Bronchial epithelial cell (primary cell): ENCODE measurements at regions not wholly inside any gene's neighbourhood (a gene's known extent, or its start where the extent isn't known, plus 50 kb on each side); places are given as distances from the start of the nearest gene placed in this dataset.
A peak's percentile ranks its signal among the peaks of the same experiment; 100 is the strongest.
"Not testable (repeated sequence)": the region's sequence is repeated elsewhere in the genome, so short reads cannot be mapped to it uniquely, and the experiment has no call there.

ENCODE experiments used
- DNase-seq: peaks from one replicate; pipeline ENCODE4 v3.0.0-alpha.2; 2010; ENCODE audit warnings: low read depth
- FAIRE-seq: peaks from 2 replicates; lab custom pipeline; 2011; peaks lifted over from hg19 to GRCh38; lab: Jason Lieb, UNC
- H3K27me3 ChIP-seq: 2 replicates; pipeline ENCODE4 v1.5.1; 2011; ENCODE audit warnings: low read length; ENCODE audit not compliant: control insufficient read depth, insufficient read depth
- H3K36me3 ChIP-seq: 2 replicates; pipeline ENCODE4 v1.5.1; 2011; ENCODE audit warnings: low read length; ENCODE audit not compliant: control insufficient read depth, insufficient read depth
- H3K4me3 ChIP-seq: 2 replicates; pipeline ENCODE4 v1.5.1; 2011; ENCODE audit warnings: mild to moderate bottlenecking, low read depth, low read length, control low read depth
- CTCF ChIP-seq: IDR thresholded peaks from 2 replicates; pipeline ENCODE4 v1.5.1; 2011; ENCODE audit warnings: mild to moderate bottlenecking, moderate library complexity, low read length, control low read depth, inconsistent platforms; ENCODE audit not compliant: insufficient read depth, severe bottlenecking

GRCh38 chr10:8360814-8361509 lies 306.5 kb downstream of the GATA3 start:
- Histone ChIP-seq H3K4me3 (no peak overlapping the region), H3K36me3 (no peaks in the 10 kb centered on the region), H3K27me3 (no peaks in the 10 kb centered on the region)
- FAIRE-seq (no peak), DNase-seq (no peak)
- no peak for TF ChIP-seq CTCF

GRCh38 chr10:8361510-8361844 lies 307.0 kb downstream of the GATA3 start:
- FAIRE-seq (peak; percentile 60), DNase-seq (no peak)
- H3K27me3 ChIP-seq: no peaks in the 10 kb centered on the region

GRCh38 chr10:8365935-8366911 lies 311.7 kb downstream of the GATA3 start:
- DNase-seq (peak; percentile 59), FAIRE-seq (no peak)
- no peaks in the 10 kb centered on the region for H3K36me3 ChIP-seq
- H3K27me3 ChIP-seq: no peaks in the 10 kb centered on the region
- no peak for TF ChIP-seq CTCF
- H3K4me3 ChIP-seq: no peak overlapping the region

More at GRCh38 chr10:8361510-8361844, 307.0 kb downstream of the GATA3 start:
- no peak for TF ChIP-seq CTCF
- Histone ChIP-seq H3K36me3 (no peaks in the 10 kb centered on the region), H3K4me3 (no peak overlapping the region)

GRCh38 chr10:8367672-8368411 lies 313.4 kb downstream of the GATA3 start:
- not testable (repeated sequence) for H3K4me3 ChIP-seq, FAIRE-seq

GRCh38 chr10:8369666-8370065 lies 315.2 kb downstream of the GATA3 start:
- DNase-seq (peak; percentile 30), FAIRE-seq (no peak)
- no peak overlapping the region for H3K4me3 ChIP-seq
- no peak for TF ChIP-seq CTCF
- H3K36me3 ChIP-seq: no peaks in the 10 kb centered on the region
- H3K27me3 ChIP-seq: no peaks in the 10 kb centered on the region

More at GRCh38 chr10:8367672-8368411, 313.4 kb downstream of the GATA3 start:
- H3K36me3 ChIP-seq, H3K27me3 ChIP-seq, DNase-seq: not testable (repeated sequence)
